Trophoblast cell (in vitro differentiated cells and primary cell): ENCODE measurements at regions not wholly inside any gene's neighbourhood (a gene's known extent, or its start where the extent isn't known, plus 50 kb on each side); places are given as distances from the start of the nearest gene placed in this dataset.

Source experiments
- DNase-seq, 2 donors: peaks; one replicate each; pipeline ENCODE4 v3.0.0-alpha.2; 2016
- H2AFZ ChIP-seq: 2 replicates; pipeline ENCODE4 v1.6.1; 2013; ENCODE audit warnings: low read length, moderate library complexity, mild to moderate bottlenecking; ENCODE audit not compliant: insufficient read depth, poor library complexity
- H2AK5ac ChIP-seq: 2 replicates; pipeline ENCODE4 v1.6.1; 2013; ENCODE audit warnings: mild to moderate bottlenecking, low read length
- H2BK120ac ChIP-seq: 2 replicates; pipeline ENCODE4 v1.6.1; 2013; ENCODE audit warnings: low read length, mild to moderate bottlenecking, moderate library complexity; ENCODE audit not compliant: insufficient read depth, poor library complexity
- H2BK12ac ChIP-seq: 2 replicates; pipeline ENCODE4 v1.6.1; 2013; ENCODE audit warnings: mild to moderate bottlenecking, low read length, moderate library complexity
- H2BK5ac ChIP-seq: 2 replicates; pipeline ENCODE4 v1.6.1; 2013; ENCODE audit warnings: low read length, low read depth, moderate library complexity, mild to moderate bottlenecking; ENCODE audit not compliant: poor library complexity
- H3K14ac ChIP-seq: 2 replicates; pipeline ENCODE4 v1.6.1; 2013; ENCODE audit warnings: mild to moderate bottlenecking, low read length
- H3K18ac ChIP-seq: 2 replicates; pipeline ENCODE4 v1.6.1; 2013; ENCODE audit warnings: mild to moderate bottlenecking, low read length
- H3K23ac ChIP-seq: 2 replicates; pipeline ENCODE4 v1.6.1; 2013; ENCODE audit warnings: low read length
- H3K27ac ChIP-seq: 2 replicates; pipeline ENCODE4 v1.5.1; 2013; ENCODE audit warnings: low read depth, mild to moderate bottlenecking, inconsistent platforms, low read length, moderate library complexity
- H3K27me3 ChIP-seq: 2 replicates; pipeline ENCODE4 v1.6.1; 2013; ENCODE audit warnings: inconsistent platforms, mild to moderate bottlenecking, low read length, moderate library complexity; ENCODE audit not compliant: insufficient read depth
- H3K36me3 ChIP-seq, 2 experiments: 1 replicate in 1 of 2; 2 replicates in 1 of 2; pipeline ENCODE4 v1.6.1; 2013; ENCODE audit warnings: low read length in 2 of 2, mild to moderate bottlenecking in 2 of 2, moderate library complexity in 1 of 2; ENCODE audit not compliant: insufficient read depth in 2 of 2, control insufficient read depth in 1 of 2
- H3K4ac ChIP-seq: 2 replicates; pipeline ENCODE4 v1.6.1; 2013; ENCODE audit warnings: low read depth, mild to moderate bottlenecking, low read length, moderate library complexity
- H3K4me1 ChIP-seq, 2 experiments: 1 replicate in 1 of 2; 2 replicates in 1 of 2; pipeline ENCODE4 v1.6.1; 2013; ENCODE audit warnings: low read length in 2 of 2, mild to moderate bottlenecking in 2 of 2, moderate library complexity in 1 of 2; ENCODE audit not compliant: insufficient read depth in 2 of 2, control insufficient read depth in 1 of 2
- H3K4me2 ChIP-seq: 2 replicates; pipeline ENCODE4 v1.6.1; 2013; ENCODE audit warnings: inconsistent platforms, mild to moderate bottlenecking, low read length, moderate library complexity
- H3K4me3 ChIP-seq: 2 replicates; pipeline ENCODE4 v1.5.1; 2013; ENCODE audit warnings: mild to moderate bottlenecking, low read depth, low read length, inconsistent platforms
- H3K79me1 ChIP-seq: one replicate; pipeline ENCODE4 v1.6.1; 2013; ENCODE audit warnings: low read length
- H3K79me2 ChIP-seq: 2 replicates; pipeline ENCODE4 v1.6.1; 2013; ENCODE audit warnings: low read length, mild to moderate bottlenecking; ENCODE audit not compliant: control insufficient read depth, insufficient read depth, poor library complexity
- H3K9ac ChIP-seq: 2 replicates; pipeline ENCODE4 v1.6.1; 2013; ENCODE audit warnings: mild to moderate bottlenecking, low read length
- H3K9me3 ChIP-seq: 2 replicates; pipeline ENCODE4 v1.6.1; 2013; ENCODE audit warnings: low read depth, mild to moderate bottlenecking, control low read depth, inconsistent platforms, low read length; ENCODE audit not compliant: insufficient read depth
- H4K12ac ChIP-seq: 2 replicates; pipeline ENCODE4 v1.6.1; 2013; ENCODE audit warnings: low read depth, mild to moderate bottlenecking, low read length, moderate library complexity
- H4K8ac ChIP-seq: 2 replicates; pipeline ENCODE4 v1.6.1; 2013; ENCODE audit warnings: low read depth, mild to moderate bottlenecking, low read length, moderate library complexity
- H4K91ac ChIP-seq: one replicate; pipeline ENCODE4 v1.6.1; 2013; ENCODE audit warnings: low read depth, mild to moderate bottlenecking, low read length, moderate library complexity
- WGBS: extraction: QIAGEN DNeasy Blood & Tissue Kit; methylation state at CpG from one replicate; pipeline ENCODE4 v1.1.7; 2013; ENCODE audit warnings: missing lambda C conversion rate; ENCODE audit not compliant: insufficient read length, insufficient coverage; ENCODE audit errors: extremely low coverage; 5-methylcytosine and 5-hydroxymethylcytosine counted together

- Histone ChIP-seq H3K4me3 (no peak overlapping the region), H3K9me3 (no peaks in the 10 kb centered on the region)
These were observed 465.7 kb downstream of the DTWD2 start for GRCh38 chr5:118522626-118523025.

GRCh38 chr5:118520771-118521415, 467.5 kb downstream of the DTWD2 start:
- H3K4me2 ChIP-seq = no peak overlapping the region
- no peaks in the 10 kb centered on the region for H3K36me3 ChIP-seq
- no peak overlapping the region for H3K4ac ChIP-seq
- no peaks in the 10 kb centered on the region for H3K27me3 ChIP-seq
- DNase-seq = no peak
- H2AFZ ChIP-seq = no peak overlapping the region
- no peak overlapping the region for H3K4me3 ChIP-seq
- no peak overlapping the region for H4K12ac ChIP-seq
- no CpG with 5 or more reads among the region's 3 CpGs for WGBS
- H3K18ac ChIP-seq = no peak overlapping the region
- H3K79me1 ChIP-seq = no peaks in the 10 kb centered on the region
- H3K4me1 ChIP-seq = no peaks in the 10 kb centered on the region
- H2BK5ac ChIP-seq = no peak overlapping the region
- no peak overlapping the region for H3K27ac ChIP-seq
- no peak overlapping the region for H4K91ac ChIP-seq
- no peaks in the 10 kb centered on the region for H3K9me3 ChIP-seq
- no peaks in the 10 kb centered on the region for H3K79me2 ChIP-seq
- H2BK120ac ChIP-seq = no peak overlapping the region
- no peak overlapping the region for H2AK5ac ChIP-seq
- no peak overlapping the region for H3K14ac ChIP-seq
- H3K9ac ChIP-seq = no peak overlapping the region
- H4K8ac ChIP-seq = no peak overlapping the region
- H3K23ac ChIP-seq = no peak overlapping the region
- no peak overlapping the region for H2BK12ac ChIP-seq

More at GRCh38 chr5:118522626-118523025, 465.7 kb downstream of the DTWD2 start:
- H3K36me3 ChIP-seq = no peaks in the 10 kb centered on the region
- no peak overlapping the region for H3K14ac ChIP-seq
- H3K79me2 ChIP-seq = no peaks in the 10 kb centered on the region
- no peak overlapping the region for H3K18ac ChIP-seq
- H2BK5ac ChIP-seq = no peak overlapping the region
- H3K4me2 ChIP-seq = no peak overlapping the region
- H3K4me1 ChIP-seq = no peaks in the 10 kb centered on the region
- H2AFZ ChIP-seq = no peak overlapping the region
- no peaks in the 10 kb centered on the region for H3K27me3 ChIP-seq
- H4K12ac ChIP-seq = no peak overlapping the region
- H2BK120ac ChIP-seq = no peak overlapping the region
- no peak overlapping the region for H3K23ac ChIP-seq
- no peak overlapping the region for H3K4ac ChIP-seq
- no peak overlapping the region for H4K8ac ChIP-seq
- no peaks in the 10 kb centered on the region for H3K79me1 ChIP-seq
- no peak for DNase-seq
- H3K27ac ChIP-seq = no peak overlapping the region
- no peak overlapping the region for H3K9ac ChIP-seq
- no peak overlapping the region for H2AK5ac ChIP-seq
- H4K91ac ChIP-seq = no peak overlapping the region
- H2BK12ac ChIP-seq = no peak overlapping the region

GRCh38 chr5:118519466-118519865, 468.9 kb downstream of the DTWD2 start:
- H3K4ac ChIP-seq = no peak overlapping the region
- no peak overlapping the region for H4K91ac ChIP-seq
- no peaks in the 10 kb centered on the region for H3K79me2 ChIP-seq
- no peak overlapping the region for H3K14ac ChIP-seq
- no peak overlapping the region for H3K27ac ChIP-seq
- H3K79me1 ChIP-seq = no peaks in the 10 kb centered on the region
- no peak overlapping the region for H3K9ac ChIP-seq
- no peak overlapping the region for H2BK5ac ChIP-seq
- WGBS = no CpG with 5 or more reads among the region's 1 CpG
- DNase-seq = no peak
- H3K23ac ChIP-seq = no peak overlapping the region
- no peaks in the 10 kb centered on the region for H3K4me1 ChIP-seq
- H3K18ac ChIP-seq = no peak overlapping the region
- H3K27me3 ChIP-seq = no peaks in the 10 kb centered on the region
- H2AK5ac ChIP-seq = no peak overlapping the region
- no peak overlapping the region for H2BK120ac ChIP-seq
- no peak overlapping the region for H2BK12ac ChIP-seq
- H3K4me3 ChIP-seq = no peak overlapping the region
- H4K8ac ChIP-seq = no peak overlapping the region
- no peaks in the 10 kb centered on the region for H3K36me3 ChIP-seq
- no peak overlapping the region for H4K12ac ChIP-seq
- no peak overlapping the region for H2AFZ ChIP-seq
- H3K4me2 ChIP-seq = no peak overlapping the region
- no peaks in the 10 kb centered on the region for H3K9me3 ChIP-seq

- Histone ChIP-seq H3K18ac (no peak overlapping the region), H3K14ac (no peak overlapping the region), H3K79me2 (no peaks in the 10 kb centered on the region), H4K8ac (no peak overlapping the region), H3K9me3 (no peaks in the 10 kb centered on the region), H3K4me2 (no peak overlapping the region), H3K27ac (no peak overlapping the region), H3K4me1 (no peaks in the 10 kb centered on the region), H2BK12ac (no peak overlapping the region), H2AFZ (no peak overlapping the region), H3K36me3 (no peaks in the 10 kb centered on the region), H2AK5ac (no peak overlapping the region), H2BK120ac (no peak overlapping the region), H3K23ac (no peak overlapping the region), H4K91ac (no peak overlapping the region), H3K4me3 (no peak overlapping the region), H3K27me3 (no peaks in the 10 kb centered on the region), H4K12ac (no peak overlapping the region), H3K79me1 (no peaks in the 10 kb centered on the region), H2BK5ac (no peak overlapping the region), H3K4ac (no peak overlapping the region), H3K9ac (no peak overlapping the region)
- DNase-seq = no peak
- no CpG with 5 or more reads among the region's 3 CpGs for WGBS
These were observed 469.6 kb downstream of the DTWD2 start for GRCh38 chr5:118518720-118519119.
